ENCODE measurements at regions not wholly inside any gene's neighbourhood (a gene's known extent, or its start where the extent isn't known, plus 50 kb on each side); places are given as distances from the start of the nearest gene placed in this dataset.

DNA sequence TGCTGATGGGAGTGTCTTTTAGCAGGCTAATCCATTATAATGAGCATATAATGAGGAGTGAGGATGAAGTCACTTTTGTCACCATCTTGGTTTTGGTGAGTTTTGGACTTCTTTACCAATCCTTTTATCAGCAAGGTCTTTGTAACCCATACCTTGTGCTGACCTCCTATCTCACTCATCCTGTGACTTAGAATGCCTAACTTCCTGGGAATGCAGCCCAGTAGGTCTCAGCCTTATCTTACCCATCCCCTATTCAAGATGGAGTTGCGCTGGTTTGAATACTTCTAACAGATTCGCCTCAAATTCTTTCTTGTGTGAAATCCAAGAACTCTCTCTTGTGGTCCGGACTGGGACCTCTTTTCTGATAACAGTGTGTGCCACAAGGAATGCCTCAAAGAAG is 253.1 kb upstream of the CACNA2D1 start:
- TF ChIP-seq, protein P1, sequence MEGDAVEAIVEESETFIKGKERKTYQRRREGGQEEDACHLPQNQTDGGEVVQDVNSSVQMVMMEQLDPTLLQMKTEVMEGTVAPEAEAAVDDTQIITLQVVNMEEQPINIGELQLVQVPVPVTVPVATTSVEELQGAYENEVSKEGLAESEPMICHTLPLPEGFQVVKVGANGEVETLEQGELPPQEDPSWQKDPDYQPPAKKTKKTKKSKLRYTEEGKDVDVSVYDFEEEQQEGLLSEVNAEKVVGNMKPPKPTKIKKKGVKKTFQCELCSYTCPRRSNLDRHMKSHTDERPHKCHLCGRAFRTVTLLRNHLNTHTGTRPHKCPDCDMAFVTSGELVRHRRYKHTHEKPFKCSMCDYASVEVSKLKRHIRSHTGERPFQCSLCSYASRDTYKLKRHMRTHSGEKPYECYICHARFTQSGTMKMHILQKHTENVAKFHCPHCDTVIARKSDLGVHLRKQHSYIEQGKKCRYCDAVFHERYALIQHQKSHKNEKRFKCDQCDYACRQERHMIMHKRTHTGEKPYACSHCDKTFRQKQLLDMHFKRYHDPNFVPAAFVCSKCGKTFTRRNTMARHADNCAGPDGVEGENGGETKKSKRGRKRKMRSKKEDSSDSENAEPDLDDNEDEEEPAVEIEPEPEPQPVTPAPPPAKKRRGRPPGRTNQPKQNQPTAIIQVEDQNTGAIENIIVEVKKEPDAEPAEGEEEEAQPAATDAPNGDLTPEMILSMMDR (IDR thresholded peaks at IDR 0.05): no peak
- TF ChIP-seq POLR2AphosphoS5 (IDR thresholded peaks at IDR 0.05) (no peak), POLR2A (IDR thresholded peaks at IDR 0.05) (no peak), EP300 (IDR thresholded peaks at IDR 0.05) (no peak)

Data from upper lobe of left lung (tissue), 4 donors.